GM12872 (cell line): ENCODE measurements at regions not wholly inside any gene's neighbourhood (a gene's known extent, or its start where the extent isn't known, plus 50 kb on each side); places are given as distances from the start of the nearest gene placed in this dataset.

Experiments
- TF ChIP-seq, protein P1 (sequence below): IDR thresholded peaks from 3 replicates; pipeline ENCODE4 v1.5.1; 2011; ENCODE audit warnings: low read depth, mild to moderate bottlenecking, low read length, moderate library complexity; ENCODE audit not compliant: insufficient read depth

DNA sequence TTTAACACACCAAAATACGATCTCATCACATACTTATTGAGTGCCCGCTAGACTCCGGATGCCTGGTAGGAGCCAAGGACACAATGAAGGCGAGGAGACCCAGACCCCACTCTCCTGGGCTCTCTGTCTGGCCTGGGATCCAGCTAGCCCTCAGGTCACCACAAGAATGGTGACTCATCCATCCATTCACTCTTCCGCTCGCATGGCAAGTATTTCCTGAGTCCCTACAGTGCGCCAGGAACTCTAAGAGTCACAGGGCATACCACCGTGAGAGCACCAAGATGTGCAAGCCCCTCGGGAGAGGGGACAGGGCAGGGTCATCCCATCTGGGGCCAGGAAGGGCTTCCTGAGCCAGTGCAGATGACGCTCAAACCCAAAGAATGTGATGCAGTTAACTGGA, 101.6 kb upstream of the PRR20G start:
- TF ChIP-seq, protein P1, sequence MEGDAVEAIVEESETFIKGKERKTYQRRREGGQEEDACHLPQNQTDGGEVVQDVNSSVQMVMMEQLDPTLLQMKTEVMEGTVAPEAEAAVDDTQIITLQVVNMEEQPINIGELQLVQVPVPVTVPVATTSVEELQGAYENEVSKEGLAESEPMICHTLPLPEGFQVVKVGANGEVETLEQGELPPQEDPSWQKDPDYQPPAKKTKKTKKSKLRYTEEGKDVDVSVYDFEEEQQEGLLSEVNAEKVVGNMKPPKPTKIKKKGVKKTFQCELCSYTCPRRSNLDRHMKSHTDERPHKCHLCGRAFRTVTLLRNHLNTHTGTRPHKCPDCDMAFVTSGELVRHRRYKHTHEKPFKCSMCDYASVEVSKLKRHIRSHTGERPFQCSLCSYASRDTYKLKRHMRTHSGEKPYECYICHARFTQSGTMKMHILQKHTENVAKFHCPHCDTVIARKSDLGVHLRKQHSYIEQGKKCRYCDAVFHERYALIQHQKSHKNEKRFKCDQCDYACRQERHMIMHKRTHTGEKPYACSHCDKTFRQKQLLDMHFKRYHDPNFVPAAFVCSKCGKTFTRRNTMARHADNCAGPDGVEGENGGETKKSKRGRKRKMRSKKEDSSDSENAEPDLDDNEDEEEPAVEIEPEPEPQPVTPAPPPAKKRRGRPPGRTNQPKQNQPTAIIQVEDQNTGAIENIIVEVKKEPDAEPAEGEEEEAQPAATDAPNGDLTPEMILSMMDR: no peak

DNA sequence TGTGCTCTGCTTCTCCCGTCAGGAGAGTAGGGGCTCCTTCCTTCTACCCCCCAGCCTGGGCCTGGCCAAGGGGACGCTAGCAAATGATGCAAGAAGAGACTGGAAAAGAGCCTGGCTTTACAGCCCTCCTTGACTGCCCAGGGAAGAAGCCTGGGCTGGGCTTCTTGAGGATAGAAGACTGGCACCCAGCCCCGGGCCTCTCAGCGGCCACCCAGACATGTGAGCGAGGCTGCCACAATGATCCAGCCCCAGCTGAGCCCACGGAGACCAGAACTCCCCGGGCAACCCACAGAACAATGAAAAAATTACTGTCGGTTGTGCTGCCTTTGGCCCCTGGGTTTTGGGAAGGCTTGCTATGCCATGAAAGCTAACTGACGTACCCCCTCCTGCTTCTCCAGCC, 100.6 kb upstream of the PRR20G start:
- TF ChIP-seq, protein P1: no peak

DNA sequence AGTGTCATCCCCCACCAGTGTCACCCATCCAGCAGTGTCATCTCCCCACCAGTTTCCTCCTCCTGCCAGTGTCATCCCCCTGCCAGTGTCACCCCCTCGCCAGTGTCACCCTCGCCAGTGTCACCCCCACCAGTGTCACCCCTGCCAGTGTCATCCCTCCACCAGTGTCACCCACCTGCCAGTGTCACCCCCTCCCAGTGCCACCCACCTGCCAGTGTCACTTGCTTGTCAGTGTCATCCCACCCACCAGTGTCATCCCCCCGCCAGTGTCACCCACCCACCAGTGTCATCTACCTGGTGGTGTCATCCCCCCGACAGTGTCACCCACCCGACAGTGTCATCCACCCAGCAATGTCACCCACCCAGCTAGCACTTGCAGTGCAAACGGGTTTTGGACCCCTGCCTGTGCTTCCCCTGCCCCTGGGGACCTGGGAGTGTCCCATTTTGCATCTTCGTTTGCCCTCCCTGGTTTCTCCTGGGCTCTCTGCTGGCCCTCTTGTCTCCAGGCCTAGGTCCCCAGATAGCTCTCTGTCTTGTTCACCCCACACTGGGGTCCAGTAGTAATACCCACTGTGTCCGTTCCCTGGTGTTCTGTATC, 99.8 kb upstream of the PRR20G start:
- TF ChIP-seq, protein P1: no peak

DNA sequence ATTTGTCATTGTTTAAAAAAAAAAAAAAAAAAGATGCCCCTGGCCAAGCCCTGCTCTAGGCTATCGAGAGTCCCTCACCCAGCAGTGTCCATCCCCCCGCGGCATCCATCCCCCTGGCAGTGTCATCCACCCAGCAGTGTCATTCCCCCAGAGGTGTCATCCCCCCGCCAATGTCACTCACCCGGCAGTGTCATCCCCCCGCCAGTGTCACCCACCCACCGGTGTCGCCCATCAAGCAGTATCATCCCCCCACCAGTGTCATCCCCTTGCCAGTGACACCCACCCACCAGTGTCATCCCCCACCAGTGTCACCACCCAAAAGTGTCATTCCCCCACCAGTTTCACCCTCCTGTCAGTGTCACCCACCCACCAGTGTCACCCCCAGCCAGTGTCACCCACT, 99.3 kb upstream of the PRR20G start:
- TF ChIP-seq, protein P1: no peak

DNA sequence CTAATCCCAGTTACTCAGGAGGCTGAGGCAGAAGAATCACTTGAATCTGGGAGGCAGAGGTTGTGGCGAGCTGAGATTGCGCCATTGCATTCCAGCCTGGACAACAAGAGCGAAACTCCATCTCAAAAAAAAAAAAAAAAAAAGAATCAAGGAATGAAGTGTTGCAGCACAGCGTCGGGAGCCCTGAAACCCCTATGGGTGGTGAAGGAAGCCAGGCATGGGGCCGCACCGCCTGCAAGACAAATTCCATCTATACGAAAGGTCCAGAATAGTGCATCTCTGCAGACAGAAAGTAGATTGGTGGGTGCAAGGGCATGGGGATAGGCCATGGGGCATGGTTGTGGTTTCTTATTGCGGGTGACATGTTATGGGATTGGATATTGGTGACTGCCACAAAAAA, 98.6 kb upstream of the PRR20G start:
- TF ChIP-seq, protein P1: no peak

DNA sequence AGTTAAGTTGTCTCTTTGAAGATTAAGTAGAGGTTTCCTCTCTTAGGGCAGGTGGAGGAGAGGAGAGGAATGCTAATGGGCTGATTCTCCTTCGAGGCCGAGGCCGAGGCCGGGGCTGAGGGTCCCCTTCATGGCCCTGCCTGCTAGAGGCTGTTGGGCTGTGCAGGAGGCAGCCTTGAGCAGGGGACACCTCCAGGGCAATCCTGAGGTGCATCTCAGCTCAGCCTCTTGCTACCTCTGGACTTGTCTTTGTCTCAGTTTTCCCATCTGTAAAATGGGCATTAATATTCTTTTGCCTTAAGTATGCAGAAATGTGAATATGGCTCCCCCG, 97.7 kb upstream of the PRR20G start:
- TF ChIP-seq, protein P1: no peak

DNA sequence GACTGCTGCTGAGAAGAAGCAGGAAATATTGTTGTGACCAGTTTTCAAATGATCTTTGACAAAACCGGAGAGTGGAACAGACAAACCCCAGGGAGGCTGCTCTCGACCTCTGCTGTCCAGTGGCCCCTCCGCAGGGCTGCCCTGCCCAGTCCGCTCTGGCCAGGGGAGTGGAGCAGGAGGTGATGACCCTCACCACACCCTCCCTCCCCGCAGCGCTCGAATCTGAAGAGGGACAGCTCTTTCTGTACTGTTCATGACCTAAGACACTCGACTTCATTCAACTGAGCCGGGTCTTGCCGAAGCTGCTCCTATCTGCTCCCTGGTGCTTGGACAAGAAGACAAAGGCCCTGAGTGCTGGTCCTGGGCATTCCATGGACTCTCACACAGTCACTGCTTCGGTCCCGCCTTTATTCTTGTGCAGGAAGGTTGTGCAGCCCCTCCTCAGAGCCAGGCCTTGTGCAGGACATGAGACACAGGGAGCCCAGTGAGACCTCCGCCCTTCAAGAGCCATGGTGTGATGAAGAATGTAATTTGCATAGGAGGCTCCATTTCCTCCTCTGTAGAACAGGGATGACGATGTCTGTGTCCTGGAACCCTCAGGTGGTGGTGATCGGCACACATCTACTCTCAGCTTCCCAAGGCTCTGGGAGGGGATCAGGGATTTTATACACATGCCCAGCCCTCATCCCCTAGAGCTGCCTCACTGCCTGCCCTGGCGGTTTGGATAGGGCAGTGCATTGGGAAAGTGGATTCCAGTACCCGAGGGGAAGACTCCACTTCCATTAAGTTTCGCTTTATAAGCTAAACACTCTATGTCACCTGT, 97.1 kb upstream of the PRR20G start:
- TF ChIP-seq, protein P1: no peak
